Nucleus accumbens (tissue), 56 donors: ENCODE measurements at regions not wholly inside any gene's neighbourhood (a gene's known extent, or its start where the extent isn't known, plus 50 kb on each side); places are given as distances from the start of the nearest gene placed in this dataset.
"Not testable (repeated sequence)": the region's sequence is repeated elsewhere in the genome, so short reads cannot be mapped to it uniquely, and the experiment has no call there.

Experiments
- DNase-seq, 56 donors: peaks; one replicate each; lab custom pipeline; 2025; lab: John Stamatoyannopoulos, UW

DNA sequence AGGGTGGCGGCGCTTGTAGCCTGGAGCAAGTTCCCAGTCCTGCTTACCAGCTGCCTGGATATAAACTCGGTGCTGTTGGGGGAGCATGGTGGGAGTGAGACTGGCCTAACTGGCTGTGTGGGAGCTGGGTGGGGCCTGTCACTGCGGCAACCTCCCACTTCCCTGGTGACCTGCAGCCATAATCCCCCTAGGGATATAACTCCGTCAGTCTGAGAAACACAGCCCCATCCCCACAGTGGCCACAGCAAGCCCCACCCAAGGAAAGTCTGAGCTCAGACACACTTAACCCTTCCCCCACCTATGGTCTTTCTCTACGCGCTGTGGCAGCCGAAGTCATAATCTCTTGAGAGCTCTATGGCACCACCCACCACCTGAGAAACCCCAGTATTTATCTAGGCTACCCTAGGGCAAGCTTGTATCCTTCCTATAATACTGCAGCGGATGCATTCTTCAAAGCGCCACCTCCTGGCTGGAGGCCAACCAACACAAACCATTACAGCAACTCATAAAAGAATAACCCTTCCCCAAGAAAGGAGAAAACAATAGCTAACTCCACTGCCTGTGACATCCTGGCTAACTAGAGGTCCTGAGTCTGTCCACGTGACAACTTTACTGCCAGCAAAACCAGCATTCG, 57.4 kb downstream of the ZNF648 start:
- no peak for DNase-seq

DNA sequence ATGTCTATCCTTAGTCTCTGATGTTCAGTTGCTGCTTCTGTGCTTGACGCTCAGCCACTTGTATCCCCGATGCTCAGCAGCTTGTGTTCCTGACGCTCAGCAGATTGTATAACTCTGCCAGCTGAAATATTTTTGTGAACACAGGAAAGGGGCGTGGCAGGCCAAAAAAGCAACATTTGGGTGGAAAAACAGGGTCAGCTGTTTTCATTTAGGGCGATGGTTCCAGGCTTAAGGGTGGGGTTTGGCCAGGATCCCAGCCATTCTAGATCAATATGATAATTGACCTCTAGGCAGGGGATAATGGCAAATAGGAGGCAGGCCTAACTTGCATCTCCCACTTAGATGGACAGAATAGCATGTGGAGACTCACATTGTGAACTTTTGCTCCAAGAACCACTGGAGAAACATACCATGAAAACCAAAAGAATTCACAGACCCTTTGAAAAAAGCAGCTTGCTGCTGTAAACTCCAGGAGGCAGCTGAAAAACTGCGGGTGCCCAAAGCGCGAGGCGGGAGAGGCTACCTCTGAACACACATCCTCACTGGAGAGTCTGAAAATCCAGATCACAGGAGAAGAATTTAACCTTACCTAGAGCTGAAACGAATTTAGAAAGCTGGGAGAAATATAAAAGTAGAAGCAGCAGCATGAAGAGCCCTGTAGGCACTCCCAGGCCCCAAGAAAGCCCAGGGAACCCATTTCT, 58.3 kb downstream of the ZNF648 start:
- DNase-seq = no peak

DNA sequence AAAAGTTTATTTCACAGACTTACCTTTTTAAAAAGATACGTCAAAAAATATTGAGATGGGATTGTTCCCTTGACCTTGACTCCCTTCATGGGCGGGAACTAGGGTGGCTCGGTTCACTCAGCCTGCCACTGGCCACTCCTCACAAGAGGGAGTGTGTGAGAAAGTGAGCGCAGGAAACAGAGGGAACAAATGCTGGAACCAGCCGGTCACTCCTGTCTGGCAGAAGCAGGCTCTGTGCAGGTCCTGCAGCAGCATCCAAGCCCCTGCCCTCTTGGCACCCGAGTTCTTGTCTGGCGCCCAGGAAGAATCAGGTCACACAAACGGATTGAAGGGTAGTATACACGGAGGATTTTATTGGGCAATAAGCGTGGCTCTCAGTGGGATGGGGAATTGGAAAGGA, 58.9 kb downstream of the ZNF648 start:
- DNase-seq = no peak

DNA sequence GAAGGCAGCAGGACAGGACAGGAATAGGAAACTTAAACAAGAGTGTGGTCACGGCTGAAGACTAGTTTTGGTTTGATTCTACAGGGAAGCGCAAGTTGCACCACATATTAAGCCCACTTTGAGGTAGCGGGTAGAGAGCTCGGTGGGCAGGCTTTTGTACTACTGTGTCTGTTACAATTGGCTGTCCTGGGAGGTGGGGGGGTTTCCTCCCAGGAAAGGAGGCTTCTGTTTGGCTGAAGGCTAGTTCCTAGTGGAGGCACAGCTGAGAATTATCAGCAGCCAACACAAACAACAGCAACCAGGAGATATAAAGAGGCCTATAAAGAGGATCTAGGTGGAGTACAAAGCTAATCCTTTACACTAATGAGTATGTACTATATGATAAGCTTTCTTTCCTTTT, 62.7 kb downstream of the ZNF648 start:
- no peak for DNase-seq

DNA sequence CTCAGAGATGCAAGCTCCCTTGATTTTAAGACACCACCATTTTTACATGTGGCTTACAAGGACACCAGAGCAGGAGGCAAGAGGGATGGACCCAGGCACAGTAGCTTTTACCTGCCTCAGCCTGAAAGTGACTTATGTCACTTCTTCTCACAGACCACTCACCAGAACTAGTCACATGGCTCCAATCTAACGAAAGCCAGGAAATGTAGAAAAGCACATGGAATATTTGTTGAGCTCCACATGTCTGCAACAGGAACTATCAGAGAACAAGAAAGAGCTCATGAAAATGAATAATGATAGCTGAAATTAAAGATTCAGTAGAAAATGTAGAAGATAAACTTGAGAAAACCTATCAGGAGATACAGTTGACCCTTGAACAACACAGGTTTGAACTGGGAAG, 69.4 kb downstream of the ZNF648 start:
- DNase-seq = no peak

DNA sequence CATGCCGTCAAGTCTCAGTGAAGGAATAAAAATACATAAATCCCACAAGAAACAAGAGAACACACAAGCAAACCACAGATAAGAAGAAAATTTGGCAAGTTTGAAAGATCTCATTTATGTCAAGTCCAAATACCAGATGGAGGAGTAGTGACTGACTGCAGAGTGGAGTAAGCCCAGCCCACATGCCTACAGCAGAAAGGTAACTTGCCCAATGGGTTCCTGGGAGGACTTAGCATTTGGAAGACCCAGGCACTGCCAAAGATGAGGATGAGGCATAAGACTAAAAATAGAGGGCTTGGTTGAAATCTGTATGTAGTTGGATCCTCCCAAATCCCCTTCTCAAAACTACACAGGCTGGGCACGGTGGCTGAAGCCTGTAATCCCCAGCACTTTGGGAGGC, 70.8 kb downstream of the ZNF648 start:
- DNase-seq = no peak

DNA sequence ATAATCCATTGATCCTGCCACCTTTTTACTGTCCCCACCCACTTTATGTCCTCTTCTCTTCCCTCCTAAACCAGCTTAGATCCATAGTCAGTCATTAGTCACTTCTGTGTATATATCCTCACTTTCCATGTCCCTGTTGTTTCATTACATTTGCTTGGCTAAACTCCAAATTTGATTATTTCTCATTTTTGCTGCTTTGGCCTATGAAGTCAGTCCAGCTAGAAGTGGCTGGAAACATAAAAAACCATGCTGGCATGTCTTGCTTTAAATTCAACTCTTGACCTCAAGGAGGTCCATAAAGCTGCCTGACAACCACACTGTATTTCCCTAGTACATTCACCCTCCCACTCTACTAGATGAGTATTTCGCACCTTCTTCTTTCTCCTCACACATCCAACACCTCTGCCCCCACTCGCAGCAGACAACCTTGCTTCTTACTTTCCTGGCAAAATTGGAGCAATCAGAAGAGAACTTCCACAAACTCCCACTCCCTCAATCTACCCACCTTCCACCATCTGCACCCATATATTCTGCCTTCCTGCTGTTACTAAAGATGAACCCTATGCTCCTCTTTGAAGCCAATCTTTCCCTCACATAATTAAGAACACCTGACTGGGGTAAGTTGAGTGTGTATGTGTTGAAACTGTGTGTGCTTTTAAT, 72.1 kb downstream of the ZNF648 start:
- DNase-seq = peak in 6 of 56 donors; percentile 3 to 23 (median 16)

DNA sequence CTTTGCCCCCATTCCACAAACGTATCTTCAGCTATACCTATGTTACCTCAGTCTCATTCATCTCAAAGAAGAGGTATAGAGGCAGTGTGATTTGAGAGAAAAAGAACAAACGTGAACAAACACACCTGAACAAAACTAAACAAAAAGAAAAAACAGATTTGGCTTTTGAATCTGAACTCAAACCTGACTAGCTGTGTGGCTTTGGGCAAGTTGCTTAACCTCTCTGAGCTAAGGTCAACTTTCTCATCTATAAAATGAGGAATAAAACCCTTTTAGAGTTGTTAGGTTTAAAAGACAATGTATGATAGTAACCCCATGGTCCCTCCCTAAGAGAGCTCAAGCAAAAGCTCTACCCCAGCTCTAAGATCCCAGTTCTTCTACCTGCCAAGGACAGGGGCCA, 73.5 kb downstream of the ZNF648 start:
- DNase-seq = no peak

DNA sequence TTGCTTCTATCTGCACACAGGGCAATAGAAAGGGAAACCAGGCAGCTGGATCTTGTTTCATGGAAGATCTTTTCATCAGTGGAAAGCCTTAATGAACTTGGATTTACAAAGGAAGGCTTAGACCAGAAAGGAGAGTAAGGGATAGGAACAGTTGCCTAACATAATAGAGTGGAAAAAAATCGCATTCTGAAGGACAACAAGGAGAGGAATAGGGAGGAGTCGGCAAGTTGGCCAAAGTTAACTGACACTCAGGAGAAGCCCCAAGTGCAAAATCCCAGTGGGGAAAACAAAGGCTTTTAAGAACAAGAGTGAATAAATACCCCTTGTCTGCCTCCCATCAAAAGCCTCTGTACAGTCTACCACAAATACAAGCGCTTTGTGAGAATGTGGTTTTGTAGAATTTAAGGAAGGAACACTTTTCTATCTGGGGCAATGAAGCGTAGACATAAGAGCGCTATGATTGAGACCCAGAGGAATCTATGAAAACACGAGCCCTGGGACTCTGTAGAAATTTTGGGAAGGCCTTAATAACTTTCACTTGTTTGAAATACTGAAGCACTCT, 74.1 kb downstream of the ZNF648 start:
- DNase-seq = no peak

DNA sequence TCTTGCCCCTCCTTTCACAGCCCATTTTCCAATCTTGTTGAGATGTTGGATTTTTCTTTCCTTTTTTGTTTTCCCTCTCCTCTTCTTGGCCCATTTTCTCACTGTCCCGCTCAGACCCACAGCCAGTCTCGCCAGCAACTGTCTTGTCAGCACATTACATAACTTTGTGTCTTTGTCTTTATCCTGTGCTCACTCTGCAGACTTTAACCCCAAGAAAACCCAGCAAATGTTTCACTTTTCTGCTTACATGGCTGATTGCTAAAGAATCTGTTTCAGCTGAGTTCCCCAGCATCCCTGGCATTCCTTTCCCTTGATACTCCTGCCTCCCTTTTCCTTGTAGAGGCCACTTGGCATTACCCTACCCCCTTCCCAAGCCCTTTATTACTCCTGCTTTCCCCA, 74.6 kb downstream of the ZNF648 start:
- DNase-seq = peak in 1 of 56 donors; percentile 40

DNA sequence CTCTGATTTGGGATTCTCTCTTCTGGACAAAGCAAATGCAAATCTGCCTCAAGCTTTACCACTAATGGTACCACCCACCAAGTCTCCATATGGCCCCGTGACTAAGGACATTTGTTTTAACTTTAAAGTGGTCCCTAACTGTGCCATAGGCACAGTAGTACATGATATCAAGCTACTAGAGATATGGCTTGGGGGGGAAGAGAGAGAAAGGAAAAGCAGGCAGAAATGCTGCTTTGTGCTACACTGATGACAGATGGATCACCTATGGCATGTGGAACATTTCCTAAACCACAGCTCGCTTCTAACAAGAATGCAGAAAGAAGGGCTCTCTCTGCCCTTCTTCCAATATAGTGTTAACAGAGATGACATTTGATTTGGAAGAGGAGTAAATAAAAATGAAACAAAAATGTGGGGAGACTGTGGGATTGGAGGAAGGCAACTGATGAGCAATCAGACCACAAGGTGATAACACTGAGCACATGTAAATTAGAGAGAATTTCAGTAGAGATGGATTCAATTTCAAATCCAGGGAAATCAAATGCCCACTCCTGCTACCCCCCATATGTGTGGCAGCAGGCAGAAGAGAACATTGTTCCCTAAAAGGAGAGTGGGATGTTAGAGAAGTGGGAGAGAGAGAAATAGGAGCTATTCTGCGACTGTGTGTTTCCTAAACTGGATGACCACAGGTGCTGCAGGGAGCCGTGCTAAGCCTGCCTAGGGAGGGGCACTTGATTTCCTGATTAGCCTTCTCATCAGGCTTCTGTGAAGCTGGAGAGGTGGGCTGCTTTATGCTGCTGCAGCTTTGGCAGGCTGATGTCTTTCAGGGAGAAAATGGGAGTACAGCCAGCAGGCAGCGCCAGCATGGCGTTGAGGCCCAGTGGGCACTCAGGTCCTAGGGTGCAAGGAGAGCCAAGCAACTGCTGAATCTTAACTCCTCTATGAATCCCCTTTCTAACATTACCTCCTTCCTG, 75.3 kb downstream of the ZNF648 start:
- peak in 6 of 56 donors; percentile 1 to 40 (median 9) for DNase-seq

DNA sequence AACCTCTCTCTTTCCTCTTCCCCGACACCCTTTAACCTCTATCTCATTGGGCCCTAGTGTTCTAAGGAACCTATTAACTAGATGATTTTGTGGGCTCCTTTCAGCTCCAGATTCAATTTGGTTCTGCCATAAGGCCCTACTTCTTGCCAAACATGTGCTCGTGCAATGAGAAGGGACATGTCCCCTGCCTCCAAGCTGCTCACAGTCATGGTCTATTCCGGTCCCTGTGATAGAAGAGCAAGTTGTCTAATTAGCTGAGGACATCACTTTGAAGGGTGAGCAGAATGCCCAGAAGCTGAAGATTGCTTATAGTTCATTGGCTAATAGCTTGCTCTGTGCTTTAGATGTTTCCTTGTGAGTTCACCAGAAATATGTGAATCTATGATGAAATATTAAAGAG, 76.2 kb downstream of the ZNF648 start:
- no peak for DNase-seq

DNA sequence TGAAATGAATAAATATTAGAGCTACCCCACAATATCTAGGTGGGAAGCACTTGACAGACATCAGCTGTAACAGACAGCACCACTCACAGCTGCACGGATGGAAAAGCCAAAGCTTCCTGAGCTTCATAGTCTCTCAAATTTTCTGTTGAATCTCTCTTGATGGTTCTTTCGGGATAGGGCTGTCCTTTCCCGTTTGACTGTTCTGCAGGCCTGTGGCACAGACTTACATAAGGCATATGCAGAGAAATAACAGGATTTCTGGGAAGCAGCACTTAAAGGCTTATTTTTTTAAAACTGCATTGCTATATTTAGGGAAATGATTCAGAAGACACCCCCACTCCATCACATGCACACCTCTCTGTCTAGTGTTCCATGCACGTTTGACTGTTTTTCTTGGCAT, 77.5 kb downstream of the ZNF648 start:
- peak in 20 of 56 donors; percentile 3 to 74 (median 42) for DNase-seq

DNA sequence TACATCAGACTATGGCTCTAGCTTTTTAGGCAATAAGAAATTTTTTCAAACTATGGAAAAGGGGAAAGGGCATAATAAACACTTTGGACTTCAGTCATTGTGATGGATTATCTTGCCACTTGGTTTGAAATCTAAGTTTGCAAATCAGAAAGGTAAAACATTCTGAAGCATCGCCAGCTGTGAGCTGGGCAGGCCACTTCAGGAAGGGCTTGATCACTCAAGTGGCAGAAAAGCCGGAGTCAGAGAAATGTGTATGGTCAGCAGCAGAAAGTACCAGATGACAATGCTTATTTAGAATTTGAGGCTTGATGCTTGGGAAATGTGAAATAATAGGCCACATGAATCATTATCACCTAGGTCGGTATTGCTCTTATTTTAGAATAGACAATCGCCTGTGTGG, 79.7 kb downstream of the ZNF648 start:
- no peak for DNase-seq

DNA sequence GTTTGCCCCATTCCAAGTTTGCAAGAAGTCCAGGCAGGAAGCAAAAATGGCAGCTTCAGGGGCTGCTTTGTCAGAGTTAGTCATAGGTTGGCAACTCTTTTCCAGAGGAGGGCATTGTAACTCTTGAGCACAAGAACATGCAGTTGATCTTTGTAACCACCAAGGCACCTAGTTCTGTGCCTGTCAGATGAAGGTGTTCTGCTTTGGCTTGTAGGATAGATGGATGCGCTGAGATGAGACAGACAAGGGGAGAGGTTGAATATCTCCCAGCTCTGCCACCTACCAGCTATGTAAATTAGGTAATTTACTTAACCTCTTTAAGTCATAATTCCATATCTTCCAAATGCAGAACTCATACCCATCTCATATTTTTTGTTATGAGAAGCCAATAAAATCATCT, 89.3 kb downstream of the ZNF648 start:
- no peak for DNase-seq

DNA sequence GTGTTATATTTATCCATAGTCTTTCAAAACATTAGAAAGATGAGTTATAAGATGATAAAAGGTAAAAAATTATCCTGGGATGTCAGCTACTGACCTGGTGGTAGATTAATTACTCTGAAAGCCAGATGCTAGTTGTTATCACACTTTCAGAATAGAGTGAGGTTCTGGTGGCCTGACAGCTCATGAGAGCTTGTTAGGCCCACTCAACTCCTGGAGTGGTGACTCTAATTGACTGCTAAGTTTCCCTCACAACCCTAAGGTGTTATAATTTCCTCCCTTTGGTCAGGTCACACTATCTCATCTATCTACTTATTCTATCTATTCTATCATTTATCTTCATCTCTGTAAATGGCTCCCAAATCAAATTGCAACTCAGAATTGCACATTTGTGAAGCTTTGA, 90.1 kb downstream of the ZNF648 start:
- DNase-seq = no peak

DNA sequence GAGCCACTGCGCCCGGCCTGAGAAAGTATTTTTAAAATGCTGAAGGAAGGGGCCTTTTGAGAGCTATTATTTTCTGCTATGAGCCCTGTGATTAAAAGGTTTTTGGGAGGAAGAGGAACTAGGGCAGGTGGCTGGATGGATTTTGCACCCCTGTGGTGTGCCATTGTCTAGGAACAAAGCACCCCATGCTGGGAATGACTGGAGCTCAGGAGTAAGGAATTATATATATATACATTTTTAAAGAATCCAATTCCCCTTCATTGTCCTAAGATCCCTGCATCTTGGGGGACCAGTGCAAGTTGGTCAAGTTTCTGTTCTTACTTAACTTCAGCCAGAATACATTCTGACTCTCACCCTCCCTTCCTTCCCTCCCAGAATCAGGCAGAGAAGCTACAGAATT, 91.6 kb downstream of the ZNF648 start:
- no peak for DNase-seq

DNA sequence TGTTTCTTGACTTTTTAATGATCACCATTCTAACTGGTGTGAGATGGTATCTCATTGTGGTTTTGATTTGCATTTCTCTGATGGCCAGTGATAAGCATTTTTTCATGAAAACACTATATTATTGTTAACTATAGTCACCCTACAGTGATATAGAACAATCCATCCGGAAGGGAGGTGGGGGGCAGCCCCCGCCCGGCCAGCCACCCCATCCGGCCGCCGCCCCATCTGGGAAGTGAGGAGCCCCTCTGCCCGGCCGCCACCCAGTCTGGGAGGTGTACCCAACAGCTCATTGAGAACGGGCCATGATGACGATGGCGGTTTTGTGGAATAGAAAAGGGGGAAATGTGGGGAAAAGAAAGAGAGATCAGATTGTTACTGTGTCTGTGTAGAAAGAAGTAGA, 106.8 kb downstream of the ZNF648 start:
- DNase-seq = not testable (repeated sequence)

DNA sequence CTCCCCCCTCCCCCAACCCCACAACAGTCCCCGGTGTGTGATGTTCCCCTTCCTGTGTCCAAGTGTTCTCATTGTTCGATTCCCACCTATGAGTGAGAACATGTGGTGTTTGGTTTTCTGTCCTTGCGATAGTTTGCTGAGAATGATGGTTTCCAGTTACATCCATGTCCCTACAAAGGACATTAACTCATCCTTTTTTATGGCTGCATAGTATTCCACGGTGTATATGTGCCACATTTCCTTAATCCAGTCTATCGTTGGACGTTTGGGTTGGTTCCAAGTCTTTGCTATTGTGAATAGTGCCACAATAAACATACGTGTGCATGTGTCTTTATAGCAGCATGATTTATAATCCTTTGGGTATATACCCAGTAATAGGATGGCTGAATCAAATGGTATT, 107.3 kb downstream of the ZNF648 start:
- not testable (repeated sequence) for DNase-seq

DNA sequence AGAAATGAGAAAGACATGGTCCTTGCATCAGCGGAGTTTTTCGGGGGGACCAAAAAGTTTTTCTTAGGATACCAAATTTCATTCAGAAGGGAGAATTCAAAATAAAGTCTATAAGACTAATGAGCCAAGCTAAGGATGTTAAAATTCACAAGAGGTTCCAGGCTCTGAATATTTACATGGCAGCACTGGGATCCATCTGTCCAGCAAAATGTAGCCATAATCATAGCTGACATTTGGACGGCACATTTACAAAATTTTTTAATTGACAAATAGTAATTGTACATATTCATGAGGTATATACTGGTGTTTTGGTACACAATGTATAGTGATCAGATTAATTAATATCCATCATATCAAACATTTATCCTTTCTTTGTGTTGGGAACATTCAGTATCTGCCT, 107.9 kb downstream of the ZNF648 start:
- DNase-seq = no peak
